Vagina (tissue), 2 donors: ENCODE measurements at regions not wholly inside any gene's neighbourhood (a gene's known extent, or its start where the extent isn't known, plus 50 kb on each side); places are given as distances from the start of the nearest gene placed in this dataset.

Source experiments
- DNase-seq, 2 donors: peaks; one replicate each; pipeline ENCODE4 v3.0.0-alpha.2; 2017; ENCODE audit errors: extremely low spot score in 2 of 2
- H3K27ac ChIP-seq: fragments of 200-600 bp; sonication (generic); one replicate; pipeline ENCODE4 v1.5.1; 2019
- H3K27me3 ChIP-seq: fragments of 200-600 bp; sonication (generic); one replicate; pipeline ENCODE4 v1.5.1; 2019
- H3K36me3 ChIP-seq, 2 donors: fragments of 200-600 bp; sonication (generic); one replicate each; pipeline ENCODE4 v1.5.1; 2017 to 2019
- H3K4me1 ChIP-seq: fragments of 200-600 bp; sonication (generic); one replicate; pipeline ENCODE4 v1.5.1; 2019
- H3K4me3 ChIP-seq, 2 donors: fragments of 200-600 bp; sonication (generic); 1 replicate in 1 of 2; 2 replicates in 1 of 2; pipeline ENCODE4 v1.5.1; 2016 to 2019
- H3K9me3 ChIP-seq: fragments of 200-600 bp; sonication (generic); one replicate; pipeline ENCODE4 v1.5.1; 2019
- CTCF ChIP-seq, 3 experiments: fragments of 450-650 bp in 2 of 3; fragments of 200-600 bp in 1 of 3; sonication (generic) in 1 of 3; IDR thresholded peaks; one replicate each; pipeline ENCODE4 v1.5.1; 2017 to 2019; ENCODE audit warnings: antibody characterized with exemption in 3 of 3, mild to moderate bottlenecking in 2 of 3, moderate library complexity in 2 of 3
- POLR2A ChIP-seq, 2 donors: fragments of 450-650 bp; IDR thresholded peaks; one replicate each; pipeline ENCODE4 v1.6.1; 2017; ENCODE audit warnings: antibody characterized with exemption in 2 of 2, mild to moderate bottlenecking in 2 of 2, moderate library complexity in 2 of 2
- POLR2AphosphoS5 ChIP-seq, 2 donors: sonication (generic); formaldehyde crosslinking; IDR thresholded peaks; one replicate each; pipeline ENCODE4 v1.9.0; 2017; ENCODE audit warnings: antibody characterized with exemption in 2 of 2, mild to moderate bottlenecking in 2 of 2, low read depth in 1 of 2; ENCODE audit not compliant: insufficient read depth in 1 of 2
- intact Hi-C: fragments of 100-400 bp; cut with DNase I; formaldehyde crosslinking; loops from one replicate; pipeline ENCODE4 v1.15.1; 2023

DNA sequence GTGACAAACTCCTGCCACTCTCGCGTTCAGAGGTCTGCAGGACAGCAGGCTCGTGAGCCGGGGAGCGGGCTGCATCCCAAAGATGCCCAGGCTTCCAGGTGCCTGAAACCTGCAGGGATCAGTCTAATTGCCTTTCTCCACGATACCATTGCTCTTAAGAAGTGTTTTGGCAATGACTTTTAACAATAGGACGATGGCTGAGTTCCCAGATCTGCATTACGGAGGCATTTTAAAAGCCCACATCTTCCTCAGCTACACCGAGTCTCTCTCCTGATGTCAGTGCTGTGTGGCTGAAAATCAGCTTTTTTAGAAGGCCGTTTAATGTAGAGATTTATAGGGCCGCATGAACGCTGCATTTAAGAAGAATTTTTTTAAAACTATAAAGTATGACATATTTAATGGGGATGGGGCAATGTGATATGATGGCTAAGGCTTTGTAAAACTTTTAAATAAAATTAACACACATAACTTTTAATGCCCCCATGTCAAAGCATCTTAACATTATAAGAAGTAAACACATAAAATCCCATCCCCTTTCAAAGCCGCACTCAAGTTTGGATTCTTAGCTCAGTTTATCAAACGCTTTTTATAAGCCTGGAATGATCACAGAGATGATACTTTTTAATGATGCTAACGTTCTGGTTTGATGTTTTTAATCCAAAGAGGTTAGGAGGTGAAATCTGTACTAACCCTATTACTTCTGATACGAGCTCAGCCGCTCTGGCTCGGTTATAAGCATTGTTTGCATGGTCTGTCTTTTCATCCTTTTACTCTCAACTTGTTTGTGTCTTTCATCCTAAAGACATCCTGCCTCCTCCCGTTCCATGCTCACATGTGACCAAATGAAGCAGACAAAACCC is 386.0 kb downstream of the SMOC2 start:
- no peak for DNase-seq
- Histone ChIP-seq H3K27me3 (no peaks in the 10 kb centered on the region), H3K36me3 (no peaks in the 10 kb centered on the region), H3K4me3 (no peak overlapping the region), H3K9me3 (no peaks in the 10 kb centered on the region), H3K4me1 (peaks cover 8% of the 10 kb centered on the region), H3K27ac (no peak overlapping the region)
- TF ChIP-seq POLR2AphosphoS5 (IDR thresholded peaks at IDR 0.05; ENCODE audit: insufficient read depth in 1 of 2, low read depth in 1 of 2) (no peak), CTCF (IDR thresholded peaks at IDR 0.05) (no peak), POLR2A (IDR thresholded peaks at IDR 0.05) (no peak)
- intact Hi-C loops = no loop called here

DNA sequence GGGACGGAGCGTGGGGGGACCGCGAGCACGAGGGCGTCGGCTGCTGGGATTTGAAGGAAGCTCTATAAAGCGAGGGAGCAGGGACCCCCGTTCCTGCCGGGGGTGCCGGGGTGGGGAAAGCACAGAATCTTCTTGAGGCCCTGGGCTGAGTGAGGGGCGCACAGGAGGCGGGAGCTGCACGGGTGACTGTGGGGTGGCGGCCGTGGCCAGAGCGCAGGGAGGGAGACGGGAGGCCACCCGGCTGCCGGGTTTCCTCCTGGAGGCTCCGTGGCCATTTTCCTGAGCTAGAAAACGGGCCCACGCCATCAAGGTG is 385.1 kb downstream of the SMOC2 start:
- no peak overlapping the region for H3K27ac ChIP-seq
- TF ChIP-seq POLR2AphosphoS5 (IDR thresholded peaks at IDR 0.05; ENCODE audit: insufficient read depth in 1 of 2, low read depth in 1 of 2) = no peak
- TF ChIP-seq POLR2A (IDR thresholded peaks at IDR 0.05) = no peak
- TF ChIP-seq CTCF (IDR thresholded peaks at IDR 0.05) = no peak
- H3K9me3 ChIP-seq = no peaks in the 10 kb centered on the region
- H3K36me3 ChIP-seq = no peaks in the 10 kb centered on the region
- DNase-seq = no peak
- intact Hi-C loops = no loop called here
- no peaks in the 10 kb centered on the region for H3K27me3 ChIP-seq
- peaks cover 8% of the 10 kb centered on the region for H3K4me1 ChIP-seq
- no peak overlapping the region for H3K4me3 ChIP-seq

DNA sequence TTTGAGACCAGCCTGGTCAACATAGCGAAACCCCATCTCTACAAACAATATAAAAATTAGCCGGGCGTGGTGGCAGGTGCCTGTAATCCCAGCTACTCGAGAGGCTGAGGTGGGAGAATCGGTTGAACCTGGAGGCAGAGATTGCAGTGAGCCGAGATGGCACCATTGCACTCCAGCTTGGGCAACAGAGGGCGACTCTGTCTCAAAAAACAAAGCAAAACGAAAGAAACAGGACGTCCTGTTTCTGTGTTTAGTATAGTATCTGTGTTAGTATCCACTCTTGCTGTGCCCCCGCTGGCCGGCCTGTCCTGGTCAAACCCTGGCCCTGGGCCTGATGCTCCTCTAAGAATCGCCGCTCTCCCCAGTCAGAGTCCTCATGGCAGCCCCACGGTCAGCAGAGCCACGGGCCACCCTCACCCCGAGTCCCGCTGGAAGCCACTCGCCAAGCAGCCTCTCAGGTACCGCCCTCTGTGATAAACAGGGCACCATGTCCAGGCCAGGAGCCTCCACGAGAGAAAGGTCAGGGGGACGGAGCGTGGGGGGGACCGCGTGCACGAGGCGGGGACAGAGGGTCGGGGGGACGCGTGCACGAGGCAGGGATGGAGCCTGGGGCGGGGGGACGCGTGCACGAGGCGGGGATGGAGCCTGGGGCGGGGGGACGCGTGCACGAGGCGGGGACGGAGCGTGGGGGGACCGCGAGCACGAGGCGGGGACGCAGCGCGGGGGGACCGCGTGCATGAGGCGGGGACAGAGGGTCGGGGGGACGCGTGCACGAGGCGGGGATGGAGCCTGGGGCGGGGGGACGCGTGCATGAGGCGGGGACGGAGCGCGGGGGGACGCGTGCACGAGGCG is 384.5 kb downstream of the SMOC2 start:
- DNase-seq = no peak
- Histone ChIP-seq H3K4me3 (no peak overlapping the region), H3K36me3 (no peaks in the 10 kb centered on the region), H3K27ac (no peak overlapping the region), H3K9me3 (no peaks in the 10 kb centered on the region), H3K27me3 (no peaks in the 10 kb centered on the region), H3K4me1 (peaks cover 8% of the 10 kb centered on the region)
- TF ChIP-seq CTCF (IDR thresholded peaks at IDR 0.05) (no peak), POLR2AphosphoS5 (IDR thresholded peaks at IDR 0.05; ENCODE audit: insufficient read depth in 1 of 2, low read depth in 1 of 2) (no peak), POLR2A (IDR thresholded peaks at IDR 0.05) (no peak)
- intact Hi-C loops = no loop called here

DNA sequence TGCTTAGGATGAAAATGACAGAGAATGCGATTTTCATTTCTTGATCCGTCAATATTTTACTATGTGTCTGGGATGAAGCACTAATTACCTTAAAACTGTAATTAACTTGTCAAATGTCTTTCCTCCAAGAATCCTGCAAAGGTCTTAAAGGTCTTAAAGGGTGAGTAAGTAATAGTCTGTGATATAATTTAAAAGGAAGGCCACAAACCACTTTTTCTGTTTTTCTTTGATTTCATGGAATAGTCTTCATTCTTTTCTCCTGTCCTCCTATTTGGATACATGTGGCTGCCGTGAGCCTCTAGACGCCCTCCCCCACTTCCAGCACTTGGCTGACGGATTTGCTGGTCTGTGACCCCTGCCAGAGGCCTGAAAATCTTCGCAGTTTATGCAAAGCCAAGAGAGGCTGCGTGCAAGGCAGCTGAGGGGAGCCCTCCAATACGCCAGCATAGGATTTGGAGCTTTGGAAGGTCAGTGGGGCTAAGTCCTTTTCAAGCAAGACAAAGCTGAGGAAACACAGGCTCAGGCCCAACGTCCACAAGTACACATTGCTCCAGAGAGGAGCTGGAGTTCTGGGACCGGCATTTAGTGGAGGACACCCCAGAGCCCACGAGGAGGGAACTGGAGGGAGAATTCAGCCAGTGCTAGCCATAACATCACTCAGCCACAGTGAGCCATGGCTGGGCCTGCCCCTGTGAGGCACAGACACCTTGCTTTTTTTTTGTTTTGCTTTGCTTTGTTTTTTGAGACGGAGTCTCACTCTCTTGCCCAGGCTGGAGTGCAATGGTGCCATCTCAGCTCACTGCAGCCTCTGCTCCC is 382.6 kb downstream of the SMOC2 start:
- Histone ChIP-seq H3K36me3 (no peaks in the 10 kb centered on the region), H3K4me3 (no peak overlapping the region), H3K27ac (no peak overlapping the region), H3K4me1 (peaks cover 8% of the 10 kb centered on the region), H3K9me3 (no peaks in the 10 kb centered on the region), H3K27me3 (no peaks in the 10 kb centered on the region)
- TF ChIP-seq CTCF (IDR thresholded peaks at IDR 0.05) = no peak
- no peak for TF ChIP-seq POLR2AphosphoS5 (IDR thresholded peaks at IDR 0.05; ENCODE audit: insufficient read depth in 1 of 2, low read depth in 1 of 2)
- TF ChIP-seq POLR2A (IDR thresholded peaks at IDR 0.05) = no peak
- DNase-seq = no peak
- intact Hi-C loops = no loop called here
